GM18858 (cell line): ENCODE measurements at regions not wholly inside any gene's neighbourhood (a gene's known extent, or its start where the extent isn't known, plus 50 kb on each side); places are given as distances from the start of the nearest gene placed in this dataset.
"Not testable (repeated sequence)": the region's sequence is repeated elsewhere in the genome, so short reads cannot be mapped to it uniquely, and the experiment has no call there.

ENCODE experiments used
- ATAC-seq: cut with Tn5 transposase; IDR thresholded peaks from one replicate; pipeline ENCODE4 v1.9.1; 2021; ENCODE audit not compliant: unreplicated experiment

DNA sequence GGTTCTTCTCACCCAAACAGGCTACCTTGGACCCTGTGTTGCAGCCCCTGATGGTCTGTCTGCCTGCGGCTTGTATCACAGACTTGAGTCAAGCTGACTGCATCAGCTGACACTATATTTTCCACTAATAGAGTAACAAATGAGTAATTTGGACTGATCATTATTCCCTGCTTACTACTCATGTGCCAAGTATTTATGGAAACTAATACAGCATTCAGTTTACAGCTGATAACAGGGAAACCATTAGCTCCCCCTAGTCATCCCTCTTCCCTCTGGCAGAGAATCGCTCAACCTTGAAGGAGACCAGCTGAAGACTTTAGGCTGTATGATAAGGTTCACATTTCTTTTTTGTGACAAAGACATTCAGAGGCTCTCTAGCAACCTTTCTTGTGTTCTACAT lies 116.6 kb upstream of the SYT6 start:
- ATAC-seq: no peak

DNA sequence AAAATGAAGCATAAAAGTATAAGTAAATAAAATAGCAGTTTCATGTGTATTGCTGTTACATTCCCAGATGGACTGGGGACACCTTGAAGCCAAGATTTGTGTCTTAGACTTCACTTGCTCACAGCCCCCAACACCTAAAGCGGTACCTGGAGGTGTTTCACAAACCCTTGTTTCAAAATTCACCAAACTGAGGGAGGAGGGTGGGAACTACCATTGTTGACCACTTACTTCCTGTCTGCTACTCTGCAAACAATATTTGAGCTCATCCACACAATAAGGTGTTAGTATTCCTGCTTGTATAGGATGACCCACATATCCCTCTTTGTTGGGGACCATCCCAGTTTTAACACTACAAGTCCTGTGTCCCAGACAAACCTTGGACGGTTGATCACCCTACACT lies 115.9 kb upstream of the SYT6 start:
- ATAC-seq: no peak

DNA sequence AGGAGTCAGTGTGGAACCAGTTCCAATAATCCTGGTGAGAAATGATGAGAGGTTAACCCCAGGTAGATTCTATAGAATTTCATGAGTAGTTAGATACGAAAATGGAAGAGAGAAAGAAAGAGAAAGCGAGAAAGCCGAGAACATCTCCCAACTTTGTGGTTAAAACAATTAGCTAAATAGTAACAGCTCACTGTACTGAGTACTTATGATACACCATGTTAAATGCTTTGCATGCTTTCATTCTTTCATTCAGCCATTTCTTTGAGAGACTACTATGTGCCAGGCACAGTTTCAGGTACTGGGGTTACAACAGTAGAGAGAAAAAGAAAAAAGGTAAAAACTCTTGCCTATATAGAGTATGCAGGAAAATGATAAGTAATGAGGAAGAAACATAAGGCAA lies 109.7 kb upstream of the SYT6 start:
- ATAC-seq: peak; percentile 93

DNA sequence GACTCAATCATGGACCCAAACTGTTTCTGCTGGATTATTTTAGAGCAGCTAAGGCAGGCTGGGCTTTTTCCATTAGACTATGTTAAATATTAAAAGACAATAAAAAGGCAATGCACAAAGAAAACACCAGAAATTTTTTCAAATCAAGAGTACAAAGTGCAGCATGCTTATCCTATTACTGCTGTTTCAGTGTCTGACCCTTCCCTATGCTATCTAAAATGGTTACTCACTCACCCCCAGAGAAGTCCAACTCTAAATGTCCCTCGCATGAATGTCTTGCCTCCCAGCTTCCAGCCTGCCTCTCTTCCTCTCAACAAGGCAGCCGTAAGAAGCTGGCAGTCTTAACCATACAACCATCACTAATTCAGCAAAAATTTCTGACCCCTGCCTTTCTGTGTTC lies 108.7 kb upstream of the SYT6 start:
- ATAC-seq: no peak

DNA sequence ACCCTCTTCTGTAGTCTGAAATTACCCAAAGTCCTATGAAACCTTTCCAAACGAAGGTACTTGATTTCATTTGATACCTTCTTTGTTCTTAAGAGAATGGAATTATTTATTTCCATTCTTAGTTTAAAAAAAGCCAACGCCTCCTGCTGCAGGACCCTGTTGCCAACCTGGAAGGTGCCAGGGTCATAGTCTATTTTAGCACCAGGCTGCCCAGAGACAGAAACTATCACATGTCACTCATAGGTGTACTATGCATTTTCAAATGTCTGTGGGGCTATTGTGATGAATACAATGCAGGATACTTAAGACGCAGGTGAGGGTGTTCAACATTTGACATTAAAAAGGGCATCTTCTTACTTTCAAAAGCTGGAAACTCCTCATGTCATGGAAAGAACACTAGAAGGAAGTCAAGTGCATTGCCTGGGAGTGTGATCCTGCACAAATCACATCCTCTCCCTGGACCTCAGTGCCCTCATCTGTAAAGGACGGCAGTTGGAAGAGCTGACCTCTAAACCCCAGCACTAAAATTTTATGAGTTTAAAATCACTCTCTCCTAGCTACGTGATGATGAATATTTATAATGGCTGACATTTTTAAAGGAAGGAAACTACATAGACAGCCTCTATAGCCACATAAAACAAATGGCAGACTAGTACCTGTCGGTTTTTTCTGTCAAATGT lies 107.3 kb upstream of the SYT6 start:
- ATAC-seq: no peak

DNA sequence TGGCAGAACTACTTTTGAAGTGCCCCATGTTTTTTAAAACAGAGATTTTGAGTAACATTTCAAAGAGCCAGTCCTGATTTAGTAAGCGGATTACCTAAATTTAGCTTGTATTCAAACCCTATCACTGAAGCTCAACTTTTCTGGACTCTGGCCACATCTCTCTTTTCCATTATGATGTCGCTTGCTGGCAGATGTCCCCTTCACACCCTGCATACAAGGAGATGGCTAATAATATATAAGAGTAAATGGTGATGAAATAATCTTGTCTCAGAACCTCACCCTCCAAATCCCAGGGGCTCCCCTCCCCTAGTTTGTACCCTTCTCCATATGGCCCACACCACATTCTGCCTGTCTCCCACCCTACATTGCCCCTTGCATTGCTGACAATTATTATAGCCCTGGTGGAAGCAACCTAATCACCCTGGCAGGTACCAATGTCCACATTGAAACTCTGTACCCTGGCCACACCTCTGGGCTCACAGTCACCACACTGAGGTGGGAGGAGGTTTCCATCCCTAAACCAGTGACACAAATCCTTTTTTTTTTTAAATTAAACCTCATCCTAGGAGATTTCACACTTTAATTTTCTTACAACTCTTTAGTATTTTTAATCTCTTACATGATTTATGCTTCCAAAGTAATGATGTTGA lies 106.0 kb upstream of the SYT6 start:
- ATAC-seq: no peak

DNA sequence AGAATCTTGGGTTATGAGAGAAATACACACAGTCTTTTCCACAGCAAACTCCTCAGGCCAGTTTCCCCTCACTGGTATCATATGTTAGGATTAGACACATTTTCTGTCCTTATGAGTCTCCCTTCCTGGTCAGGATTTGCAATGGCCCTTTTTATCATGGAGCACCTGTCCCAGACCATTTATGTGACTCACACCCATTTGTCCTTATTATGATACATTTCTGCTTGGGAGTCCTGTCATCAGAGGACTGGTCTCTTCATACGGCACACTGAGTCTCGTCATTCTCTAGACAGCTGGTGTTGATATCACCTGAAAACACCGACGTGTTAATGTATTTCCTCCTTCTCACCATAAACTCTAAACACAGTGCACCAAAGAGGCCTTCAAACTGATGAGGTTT lies 105.0 kb upstream of the SYT6 start:
- ATAC-seq: no peak

DNA sequence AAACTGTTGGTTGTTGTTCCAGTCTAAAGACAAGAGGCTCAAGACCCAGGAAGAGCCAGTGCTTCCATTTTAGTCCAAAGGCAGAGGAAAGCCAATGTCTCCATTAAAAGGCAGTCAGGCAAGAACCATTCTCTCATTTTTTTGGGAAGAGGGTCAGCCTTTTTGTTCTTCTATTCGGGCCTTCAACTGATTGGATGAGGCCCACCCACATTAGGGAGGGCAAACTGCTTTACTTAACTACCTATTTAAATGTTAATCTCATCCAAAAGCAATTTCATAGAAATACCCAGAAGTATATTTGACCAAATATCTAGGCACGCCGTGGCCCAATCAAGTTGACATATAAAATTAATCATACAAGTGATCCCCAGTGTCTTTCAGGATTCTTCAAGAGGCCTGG lies 104.4 kb upstream of the SYT6 start:
- ATAC-seq: no peak

DNA sequence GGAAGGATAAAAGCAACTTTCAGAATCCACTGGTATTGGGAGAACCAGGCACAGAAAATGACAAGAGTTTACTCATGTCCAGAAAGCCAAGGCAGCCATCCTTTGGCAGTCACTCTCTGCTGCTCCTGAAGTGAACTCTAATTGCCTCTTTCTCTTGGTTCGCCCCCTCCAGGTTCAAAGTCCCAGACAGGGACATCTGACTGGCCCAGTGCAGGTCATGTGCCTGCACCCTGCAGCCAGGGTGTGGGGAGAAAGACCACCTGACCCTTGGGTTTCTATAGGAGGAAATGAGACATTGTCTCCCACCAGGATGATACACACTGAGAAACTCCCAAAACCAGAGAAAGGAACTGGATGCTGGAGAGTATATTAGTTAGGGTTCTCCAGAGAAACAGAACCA lies 103.9 kb upstream of the SYT6 start:
- ATAC-seq: no peak

DNA sequence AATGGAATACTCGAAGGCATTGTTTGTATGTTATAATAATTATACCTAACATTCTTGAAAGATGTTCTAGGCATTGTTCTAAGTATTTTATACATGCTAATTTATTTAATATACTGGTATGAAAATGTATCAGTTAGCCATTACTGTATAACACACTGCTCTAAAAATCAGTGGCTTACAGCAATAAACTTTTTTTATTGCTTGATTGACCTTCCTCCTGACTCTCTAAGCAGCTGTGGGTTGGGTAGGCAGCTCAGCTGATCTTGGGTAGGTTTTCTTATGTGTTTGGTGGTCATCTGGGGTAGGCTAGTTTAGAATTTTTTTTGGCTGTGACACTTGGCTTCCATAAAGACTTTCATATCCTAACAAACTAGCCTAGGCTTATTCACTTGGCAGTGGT lies 100.2 kb upstream of the SYT6 start:
- no peak for ATAC-seq

DNA sequence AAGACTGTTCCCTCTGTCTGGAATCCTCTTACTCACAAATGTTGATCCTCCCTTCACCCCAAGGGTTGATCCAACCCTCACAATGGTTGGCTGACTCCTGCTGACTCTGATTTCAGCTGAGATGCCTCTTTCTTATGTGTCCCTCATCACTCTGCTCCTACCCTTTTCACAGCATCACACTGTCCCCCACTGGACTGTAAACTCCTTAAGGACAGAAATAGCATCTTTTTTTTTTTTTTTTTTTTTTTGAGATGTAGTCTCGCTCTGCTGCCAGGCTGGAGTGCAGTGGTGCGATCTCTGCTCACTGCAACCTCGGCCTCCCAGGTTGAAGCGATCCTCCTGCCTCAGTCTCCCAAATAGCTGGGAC lies 97.9 kb upstream of the SYT6 start:
- no peak for ATAC-seq

DNA sequence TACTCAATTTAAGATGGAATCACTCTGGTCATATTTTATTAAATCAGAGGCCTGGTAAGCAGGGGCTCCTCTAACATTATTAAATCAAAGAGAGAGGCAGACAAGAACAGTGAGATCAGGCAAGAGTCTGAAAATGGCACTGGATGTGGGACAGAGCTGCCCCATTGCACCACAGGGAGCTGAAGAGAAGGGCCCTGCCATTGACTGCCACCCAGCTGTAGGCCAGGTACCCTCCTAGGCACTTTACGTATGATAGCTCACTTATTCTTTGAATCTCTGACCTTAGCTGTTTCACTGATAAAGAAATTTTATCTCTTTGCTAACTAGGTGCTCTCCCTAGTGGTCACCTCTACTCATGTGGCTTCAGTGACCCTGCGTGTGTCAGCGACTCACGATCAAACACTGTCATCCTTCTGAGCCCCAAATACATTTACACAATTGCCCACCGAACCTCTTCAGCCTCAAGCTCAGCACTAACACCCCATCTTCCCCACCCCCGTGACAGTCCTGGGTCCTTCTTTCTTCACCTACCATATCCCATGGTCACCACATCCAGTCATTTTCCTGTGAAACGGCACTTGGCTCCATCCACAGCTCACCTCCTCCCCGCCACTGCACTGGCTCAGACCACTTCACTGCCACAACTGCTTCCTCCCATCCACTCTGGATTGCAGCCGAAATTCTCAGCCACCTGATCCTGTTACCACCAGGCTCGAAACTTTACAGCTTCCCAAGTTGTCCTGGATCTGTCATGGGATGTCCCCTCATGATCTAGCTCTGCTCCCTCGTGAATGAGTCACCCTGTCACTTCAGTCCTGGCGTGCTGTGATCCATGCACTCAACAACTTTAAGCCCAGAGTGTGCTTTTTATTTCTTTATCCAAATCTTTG lies 97.3 kb upstream of the SYT6 start:
- ATAC-seq: no peak

DNA sequence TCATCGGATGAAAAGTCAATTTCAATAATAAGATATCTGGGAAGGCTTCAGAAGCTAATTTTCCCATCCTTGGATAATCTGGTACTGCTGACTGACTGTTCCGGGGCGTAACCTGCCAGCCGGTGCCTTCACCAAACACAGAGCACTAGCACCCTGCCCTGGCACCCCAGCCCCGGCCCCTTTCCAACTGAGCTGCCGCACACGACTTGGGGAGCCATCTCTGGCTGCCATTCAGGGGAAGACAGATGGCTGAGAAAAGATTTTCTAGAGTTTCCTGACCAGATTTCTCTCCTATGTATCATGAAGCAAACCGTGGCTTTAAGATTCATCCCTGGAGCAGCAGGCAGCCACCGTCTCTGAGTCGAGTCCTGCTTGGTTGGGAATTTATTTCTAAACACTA lies 96.0 kb upstream of the SYT6 start:
- ATAC-seq: no peak

DNA sequence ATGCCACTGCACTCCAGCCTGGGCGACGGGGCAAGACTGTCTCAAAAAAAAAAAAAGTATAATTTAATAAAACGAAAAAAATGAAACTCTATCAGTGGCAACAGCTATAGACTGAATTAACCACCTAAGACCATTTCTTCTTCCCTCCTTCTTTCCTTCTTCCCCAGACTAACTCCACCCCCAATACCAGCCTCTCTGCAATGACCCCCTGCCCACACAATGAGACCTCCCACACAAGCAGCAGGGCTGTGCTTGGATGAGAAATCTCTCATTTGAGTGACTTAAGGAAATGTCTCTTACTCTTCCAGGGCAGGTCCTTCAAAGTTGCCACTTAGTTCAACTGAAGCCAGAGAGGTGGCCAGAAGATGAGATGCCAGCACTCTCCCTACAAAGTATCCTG lies 94.5 kb upstream of the SYT6 start:
- no peak for ATAC-seq

DNA sequence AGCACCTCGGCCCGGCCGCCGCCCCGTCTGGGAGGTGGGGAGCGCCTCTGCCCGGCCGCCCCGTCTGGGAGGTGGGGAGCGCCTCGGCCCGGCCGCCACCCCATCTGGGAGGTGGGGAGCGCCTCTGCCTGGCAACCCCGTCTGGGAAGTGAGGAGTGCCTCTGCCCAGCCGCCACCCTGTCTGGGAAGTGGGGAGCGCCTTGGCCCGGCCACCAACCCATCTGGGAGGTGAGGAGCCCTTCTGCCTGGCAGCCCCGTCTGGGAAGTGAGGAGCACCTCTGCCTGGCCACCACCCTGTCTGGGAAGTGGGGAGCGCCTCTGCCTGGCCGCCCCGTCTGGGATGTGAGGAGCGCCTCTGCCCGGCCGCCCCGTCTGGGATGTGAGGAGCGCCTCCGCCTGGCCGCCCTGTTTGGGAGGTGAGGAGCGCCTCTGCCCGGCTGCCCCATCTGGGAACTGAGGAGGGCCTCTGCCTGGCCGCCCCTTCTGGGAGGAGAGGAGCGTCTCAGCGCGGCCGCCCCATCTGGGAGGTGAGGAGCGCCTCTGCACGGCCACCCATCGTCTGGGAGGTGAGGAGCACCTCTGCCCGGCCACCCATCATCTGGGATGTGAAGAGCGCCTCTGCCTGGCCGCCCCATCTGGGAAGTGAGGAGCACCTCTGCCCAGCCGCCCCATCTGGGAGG lies 89.0 kb upstream of the SYT6 start:
- ATAC-seq: not testable (repeated sequence)

DNA sequence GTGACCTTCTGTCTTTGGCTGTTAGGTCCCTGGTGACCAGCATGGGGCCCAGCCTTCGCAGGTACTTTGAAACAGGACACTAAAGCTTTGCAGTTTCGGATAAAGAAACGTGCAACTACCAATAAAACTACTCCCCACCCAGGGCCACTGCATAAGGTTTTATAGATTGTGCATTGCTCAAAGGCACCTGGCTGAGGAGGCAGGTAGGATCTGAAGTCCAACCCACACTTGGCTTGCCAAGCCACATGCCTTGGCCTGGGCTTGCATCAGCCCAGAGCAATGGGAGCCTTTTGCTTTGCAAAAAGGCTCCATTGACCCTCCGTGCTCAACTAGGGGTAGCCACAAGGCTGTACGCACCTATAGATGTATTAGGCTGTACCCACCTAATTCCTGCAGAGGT lies 84.4 kb upstream of the SYT6 start:
- ATAC-seq: no peak

DNA sequence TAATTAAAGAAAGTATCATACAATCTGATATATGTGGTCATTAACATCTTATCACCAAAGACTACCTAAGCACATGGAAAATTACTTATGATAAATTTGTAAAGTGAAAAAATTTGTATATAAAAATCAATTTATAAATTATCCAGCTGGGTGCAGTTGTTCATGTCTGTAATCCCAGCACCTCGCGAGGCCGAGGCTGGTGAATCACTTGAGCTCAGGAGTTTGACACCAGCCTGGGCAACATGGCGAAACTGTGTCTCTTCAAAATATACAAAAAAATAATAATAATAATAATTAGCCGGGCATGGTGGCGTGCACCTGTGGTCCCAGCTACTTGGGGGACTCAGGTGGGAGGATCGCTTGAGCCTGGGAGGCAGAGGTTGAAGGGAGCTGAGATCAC lies 82.8 kb upstream of the SYT6 start:
- no peak for ATAC-seq

DNA sequence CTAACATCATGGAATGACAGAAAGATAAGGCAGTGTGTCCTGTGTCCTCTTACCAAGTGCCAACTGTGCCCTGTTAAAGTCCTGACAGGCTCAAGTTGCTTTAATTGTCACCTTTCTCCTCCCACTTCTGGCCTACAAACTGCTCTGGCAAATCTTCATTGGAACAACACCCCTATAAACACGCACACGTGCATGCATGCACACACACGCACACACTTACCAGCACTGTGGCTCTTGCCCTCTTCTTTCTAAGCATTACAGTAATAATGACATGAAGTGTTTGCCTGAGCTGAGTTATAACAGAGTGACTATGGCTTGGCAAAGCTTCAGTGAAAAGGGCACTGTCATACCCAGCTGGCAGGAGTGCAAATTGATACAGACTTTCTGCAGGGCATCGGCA lies 82.3 kb upstream of the SYT6 start:
- no peak for ATAC-seq

DNA sequence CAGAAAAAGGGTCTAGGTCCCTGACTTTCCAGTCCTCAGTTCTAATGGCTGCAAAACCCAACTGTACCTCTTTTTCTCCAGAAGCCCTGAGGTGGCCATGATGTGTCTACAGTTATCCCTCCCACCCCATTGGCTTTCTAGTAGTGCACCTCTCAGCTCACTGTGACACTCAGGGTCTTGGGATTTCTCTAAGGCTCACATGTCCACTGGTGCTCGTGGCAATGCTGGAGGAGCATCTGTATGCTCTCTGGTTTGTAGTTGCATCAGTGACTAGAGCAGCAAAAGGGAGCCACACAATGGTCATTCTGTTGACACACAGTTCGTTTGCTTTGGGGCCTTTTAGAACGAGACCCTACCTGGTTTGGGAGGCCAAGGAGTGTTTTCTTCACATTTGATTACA lies 81.6 kb upstream of the SYT6 start:
- ATAC-seq: no peak

DNA sequence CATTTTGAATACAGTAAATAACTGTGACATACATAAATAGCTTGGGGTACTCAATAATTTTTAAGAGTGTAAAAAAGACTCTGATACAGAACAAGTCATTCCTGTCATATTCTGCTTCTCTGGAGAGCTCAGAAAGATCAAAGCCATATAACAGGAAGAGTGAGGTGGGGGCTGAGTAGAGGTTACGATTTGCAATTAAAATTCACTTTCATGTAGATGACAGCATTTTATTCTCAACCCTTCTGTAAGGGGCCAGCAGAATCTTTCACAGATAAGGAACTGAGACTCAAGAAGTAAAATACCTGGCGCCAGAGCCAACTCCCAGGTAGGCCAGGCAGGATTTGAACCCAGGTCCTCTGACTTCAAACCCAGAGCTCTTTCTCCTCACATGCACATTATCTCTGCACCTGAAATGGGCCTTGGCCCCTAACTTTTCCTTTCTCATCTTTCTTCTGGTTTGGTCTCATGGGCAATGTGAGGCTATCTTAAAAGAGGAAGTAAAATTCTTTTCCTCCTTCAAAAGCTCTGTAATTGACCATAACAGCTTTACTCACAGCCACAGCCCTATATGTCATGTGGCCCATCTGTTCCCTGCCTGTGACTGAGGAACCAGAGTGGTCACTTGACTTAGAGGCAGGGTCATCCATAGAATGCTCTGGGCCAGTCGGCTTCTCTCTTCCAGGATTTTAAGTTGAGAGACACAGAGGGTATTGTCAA lies 80.9 kb upstream of the SYT6 start:
- ATAC-seq: no peak

DNA sequence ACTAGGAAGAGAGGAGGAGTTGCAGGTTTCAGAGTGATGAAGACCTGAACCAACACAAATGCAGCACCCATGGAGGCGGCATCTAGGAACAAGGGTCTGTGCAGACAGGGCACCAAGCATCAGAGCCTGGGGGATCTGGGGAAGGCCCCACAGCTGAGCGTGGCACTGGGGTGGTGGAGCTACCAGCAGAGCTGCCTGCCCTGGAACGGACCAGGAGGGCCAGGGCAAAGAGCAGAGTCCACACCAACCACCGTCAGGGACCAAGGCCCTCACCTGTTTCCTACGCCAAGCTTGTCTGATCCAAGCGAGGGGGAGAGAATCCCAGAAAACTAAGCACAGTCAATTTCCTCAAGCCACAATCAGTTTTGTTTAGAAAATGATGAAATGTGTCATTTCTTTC lies 79.0 kb upstream of the SYT6 start:
- no peak for ATAC-seq
